Chondrocyte (in vitro differentiated cells): ENCODE measurements at regions not wholly inside any gene's neighbourhood (a gene's known extent, or its start where the extent isn't known, plus 50 kb on each side); places are given as distances from the start of the nearest gene placed in this dataset.

Experiments
- DNase-seq: peaks from one replicate; pipeline ENCODE4 v3.0.0; 2021; ENCODE audit warnings: mixed read lengths, low spot score
- H3K27ac Mint-ChIP-seq: one replicate; pipeline ENCODE4 v1.8.0; 2021; ENCODE audit warnings: mild to moderate bottlenecking, moderate library complexity, mixed read lengths; ENCODE audit not compliant: unreplicated experiment
- H3K27me3 Mint-ChIP-seq: 2 replicates; pipeline ENCODE4 v1.8.0; 2021; ENCODE audit warnings: low read depth, mixed read lengths
- H3K36me3 Mint-ChIP-seq: 2 replicates; pipeline ENCODE4 v1.8.0; 2021; ENCODE audit warnings: low read depth, mixed read lengths
- H3K4me1 Mint-ChIP-seq: 2 replicates; pipeline ENCODE4 v1.8.0; 2021; ENCODE audit warnings: low read depth, mild to moderate bottlenecking, mixed read lengths
- H3K4me3 Mint-ChIP-seq: one replicate; pipeline ENCODE4 v1.8.0; 2021; ENCODE audit warnings: mild to moderate bottlenecking, moderate library complexity, mixed read lengths; ENCODE audit not compliant: unreplicated experiment
- H3K9me3 Mint-ChIP-seq: 2 replicates; pipeline ENCODE4 v1.8.0; 2021; ENCODE audit warnings: low read depth, mixed read lengths
- CTCF ChIP-seq: fragments of 200-600 bp; sonication (generic); IDR thresholded peaks from 2 replicates; pipeline ENCODE4 v1.5.0; 2021; ENCODE audit warnings: antibody characterized with exemption, mild to moderate bottlenecking, moderate library complexity

- Mint-ChIP-seq H3K36me3 (no peaks in the 10 kb centered on the region), H3K4me3 (no peak overlapping the region), H3K27ac (no peak overlapping the region), H3K4me1 (peaks cover 31% of the 10 kb centered on the region), H3K9me3 (no peaks in the 10 kb centered on the region), H3K27me3 (no peaks in the 10 kb centered on the region)
- no peak for TF ChIP-seq CTCF
- DNase-seq: no peak
Observed at GRCh38 chr13:50481936-50482335, 361.6 kb downstream of the DLEU7 start.

GRCh38 chr13:50483416-50483815, 360.1 kb downstream of the DLEU7 start:
- Mint-ChIP-seq H3K27ac (no peak overlapping the region), H3K9me3 (peaks cover 5% of the 10 kb centered on the region), H3K4me1 (peaks cover 27% of the 10 kb centered on the region), H3K36me3 (no peaks in the 10 kb centered on the region), H3K4me3 (no peak overlapping the region), H3K27me3 (no peaks in the 10 kb centered on the region)
- TF ChIP-seq CTCF: no peak
- DNase-seq: no peak

- TF ChIP-seq CTCF: no peak
- Mint-ChIP-seq H3K9me3 (peaks cover 5% of the 10 kb centered on the region), H3K27ac (peak overlapping the region; percentile 96), H3K4me3 (peak overlapping the region; percentile 5), H3K27me3 (no peaks in the 10 kb centered on the region), H3K4me1 (peaks cover 32% of the 10 kb centered on the region), H3K36me3 (no peaks in the 10 kb centered on the region)
- no peak for DNase-seq
Observed at GRCh38 chr13:50484472-50485113, 358.9 kb downstream of the DLEU7 start.

- no peaks in the 10 kb centered on the region for H3K27me3 Mint-ChIP-seq
- H3K27ac Mint-ChIP-seq: peak overlapping the region; percentile 90
- H3K4me3 Mint-ChIP-seq: peak overlapping the region; percentile 24
Observed at GRCh38 chr13:50485979-50486935, 357.2 kb downstream of the DLEU7 start.

More at GRCh38 chr13:50485979-50486935, 357.2 kb downstream of the DLEU7 start:
- no peak for TF ChIP-seq CTCF
- Mint-ChIP-seq H3K4me1 (peaks cover 40% of the 10 kb centered on the region), H3K9me3 (peaks cover 5% of the 10 kb centered on the region), H3K36me3 (no peaks in the 10 kb centered on the region)
- no peak for DNase-seq
